CD4-positive, CD25-positive, alpha-beta regulatory T cell (primary cell): ENCODE measurements at regions not wholly inside any gene's neighbourhood (a gene's known extent, or its start where the extent isn't known, plus 50 kb on each side); places are given as distances from the start of the nearest gene placed in this dataset.

ENCODE experiments used
- ATAC-seq, 2 donors: fragments of 150-1000 bp; cut with Tn5 transposase; one replicate each; pipeline ENCODE4 v1.10.0; 2021; ENCODE audit warnings: low read depth in 2 of 2, moderate number of reproducible peaks in 2 of 2, moderate library complexity in 1 of 2
- DNase-seq, 3 donors: peaks; one replicate each; pipeline versions ENCODE4 v3.0.0 to v3.0.0-alpha.2; 2012 to 2022; ENCODE audit warnings: mixed read lengths in 1 of 3
- H3K27ac ChIP-seq: one replicate; pipeline ENCODE4 v1.7.0; 2013; ENCODE audit warnings: mild to moderate bottlenecking, low read length; ENCODE audit not compliant: insufficient read depth, poor library complexity, severe bottlenecking
- H3K27me3 ChIP-seq: one replicate; pipeline ENCODE4 v1.7.0; 2013; ENCODE audit warnings: low read length; ENCODE audit not compliant: control insufficient read depth, insufficient read depth
- H3K36me3 ChIP-seq: one replicate; pipeline ENCODE4 v1.7.0; 2013; ENCODE audit warnings: mild to moderate bottlenecking, low read length, moderate library complexity; ENCODE audit not compliant: control insufficient read depth, insufficient read depth
- H3K4me1 ChIP-seq: 2 replicates; pipeline ENCODE4 v1.7.0; 2013; ENCODE audit warnings: mild to moderate bottlenecking, low read length; ENCODE audit not compliant: insufficient read depth, control insufficient read depth, poor library complexity, severe bottlenecking
- H3K4me3 ChIP-seq: one replicate; pipeline ENCODE4 v1.7.0; 2013; ENCODE audit warnings: low read depth, mild to moderate bottlenecking, low read length, moderate library complexity
- H3K9me3 ChIP-seq, 2 experiments: 1 replicate in 1 of 2; 2 replicates in 1 of 2; pipeline ENCODE4 v1.7.0; 2013; ENCODE audit warnings: low read length in 2 of 2, mild to moderate bottlenecking in 1 of 2, moderate library complexity in 1 of 2; ENCODE audit not compliant: control insufficient read depth in 2 of 2
- H3K27ac Mint-ChIP-seq, 3 donors: one replicate each; pipeline ENCODE4 v1.8.0; 2020 to 2022; ENCODE audit warnings: mild to moderate bottlenecking in 3 of 3, mixed read lengths in 3 of 3, moderate library complexity in 2 of 3
- H3K27me3 Mint-ChIP-seq: one replicate; pipeline ENCODE4 v1.8.0; 2022; ENCODE audit warnings: mild to moderate bottlenecking, mixed read lengths
- H3K36me3 Mint-ChIP-seq: one replicate; pipeline ENCODE4 v1.8.0; 2020; ENCODE audit warnings: mixed read lengths
- H3K4me1 Mint-ChIP-seq, 4 donors: one replicate each; pipeline ENCODE4 v1.8.0; 2020 to 2022; ENCODE audit warnings: mixed read lengths in 4 of 4, mild to moderate bottlenecking in 1 of 4
- H3K4me3 Mint-ChIP-seq, 4 donors: one replicate each; pipeline ENCODE4 v1.8.0; 2020 to 2022; ENCODE audit warnings: mild to moderate bottlenecking in 4 of 4, mixed read lengths in 4 of 4, moderate library complexity in 3 of 4
- H3K9me3 Mint-ChIP-seq, 7 donors: one replicate each; pipeline ENCODE4 v1.8.0; 2020 to 2022; ENCODE audit warnings: mixed read lengths in 7 of 7, mild to moderate bottlenecking in 3 of 7, moderate library complexity in 2 of 7

DNA sequence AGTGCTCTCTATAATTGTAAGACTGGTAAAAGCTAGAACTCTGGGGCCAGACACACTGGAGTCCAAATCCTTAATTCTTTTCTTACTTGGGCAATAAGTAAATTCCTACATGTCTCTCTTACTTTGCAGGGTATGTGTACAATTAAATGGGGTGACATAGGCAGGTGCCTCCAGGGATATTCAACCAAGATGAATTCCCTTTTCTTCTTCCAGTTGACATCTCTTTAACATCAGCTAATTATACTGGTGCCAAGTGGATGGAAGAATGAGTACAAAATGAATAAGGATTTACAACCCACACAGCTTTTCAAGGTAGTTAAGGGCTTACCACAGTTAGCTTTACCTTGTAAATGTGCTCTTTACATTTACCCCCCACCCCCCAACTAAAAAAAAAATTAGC, 295.5 kb upstream of the GADL1 start:
- Histone ChIP-seq H3K4me3 (no peak overlapping the region), H3K36me3 (no peaks in the 10 kb centered on the region), H3K27ac (no peak overlapping the region), H3K4me1 (no peaks in the 10 kb centered on the region), H3K27me3 (peaks cover 2% of the 10 kb centered on the region), H3K9me3 (no peaks in the 10 kb centered on the region)
- DNase-seq (no peak), ATAC-seq (no peak)
- Mint-ChIP-seq H3K36me3 (no peaks in the 10 kb centered on the region), H3K27ac (no peak overlapping the region), H3K4me3 (no peak overlapping the region), H3K4me1 (no peaks in the 10 kb centered on the region), H3K27me3 (no peaks in the 10 kb centered on the region), H3K9me3 (peaks cover 0 to 4% (median 0%) of the 10 kb centered on the region in 7 donors)

DNA sequence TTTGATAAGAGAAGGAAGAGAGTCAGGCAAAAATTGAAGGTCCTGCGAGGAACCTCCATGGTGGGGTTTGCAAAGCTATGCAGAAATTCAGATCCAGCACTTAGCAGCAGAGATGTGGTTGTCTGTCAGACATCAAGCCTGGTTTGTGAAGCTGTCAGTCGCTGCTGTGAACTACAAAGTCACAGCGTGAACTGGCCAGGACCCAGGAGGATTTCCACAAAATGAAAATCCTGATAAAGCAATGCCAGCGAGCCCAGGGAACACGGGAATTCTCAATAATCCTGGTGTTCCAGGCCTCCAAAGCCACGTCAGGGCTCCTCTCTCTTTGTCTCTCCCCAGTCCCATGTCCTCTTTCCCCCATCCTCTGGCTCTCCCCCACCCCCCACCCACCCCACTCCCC, 296.9 kb upstream of the GADL1 start:
- Mint-ChIP-seq H3K4me3 (no peak overlapping the region), H3K4me1 (peaks cover 0 to 3% (median 1%) of the 10 kb centered on the region in 4 donors), H3K27ac (no peak overlapping the region), H3K27me3 (no peaks in the 10 kb centered on the region), H3K9me3 (peaks cover 0 to 3% (median 0%) of the 10 kb centered on the region in 7 donors), H3K36me3 (no peaks in the 10 kb centered on the region)
- ATAC-seq, result no peak
- H3K27me3 ChIP-seq, result peaks cover 2% of the 10 kb centered on the region
- H3K4me3 ChIP-seq, result no peak overlapping the region
- H3K27ac ChIP-seq, result no peak overlapping the region
- H3K9me3 ChIP-seq, result no peaks in the 10 kb centered on the region
- no peaks in the 10 kb centered on the region for H3K36me3 ChIP-seq
- H3K4me1 ChIP-seq, result no peaks in the 10 kb centered on the region
- no peak for DNase-seq

DNA sequence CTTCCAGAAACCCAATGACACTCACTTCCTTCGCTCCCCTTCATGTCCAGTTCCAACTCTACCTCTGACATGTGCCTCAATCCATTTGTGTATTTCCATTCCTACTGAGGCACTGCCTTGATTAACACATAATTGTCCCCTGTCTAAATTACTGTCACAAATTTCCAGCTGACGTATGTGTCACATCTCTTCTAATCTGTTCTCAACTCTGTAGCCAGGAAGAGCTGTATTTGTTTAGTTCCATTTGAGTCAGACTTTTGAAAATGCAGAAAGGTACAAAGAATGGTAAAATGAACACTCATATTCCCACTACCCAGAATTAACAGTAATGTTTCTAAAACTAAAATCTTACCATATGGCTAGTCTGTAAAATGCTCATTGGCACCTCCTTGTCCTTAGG, 299.0 kb upstream of the GADL1 start:
- no peaks in the 10 kb centered on the region for H3K36me3 ChIP-seq
- ATAC-seq (no peak), DNase-seq (no peak)
- no peak overlapping the region for H3K4me3 ChIP-seq
- H3K4me3 Mint-ChIP-seq, result no peak overlapping the region
- H3K27ac ChIP-seq, result no peak overlapping the region
- peaks cover 0 to 3% (median 0%) of the 10 kb centered on the region in 7 donors for H3K9me3 Mint-ChIP-seq
- H3K4me1 Mint-ChIP-seq, result peaks cover 0 to 3% (median 1%) of the 10 kb centered on the region in 4 donors
- no peaks in the 10 kb centered on the region for H3K9me3 ChIP-seq
- H3K4me1 ChIP-seq, result no peaks in the 10 kb centered on the region
- H3K27me3 Mint-ChIP-seq, result no peaks in the 10 kb centered on the region
- H3K27me3 ChIP-seq, result peaks cover 2% of the 10 kb centered on the region
- no peak overlapping the region for H3K27ac Mint-ChIP-seq
- no peaks in the 10 kb centered on the region for H3K36me3 Mint-ChIP-seq

DNA sequence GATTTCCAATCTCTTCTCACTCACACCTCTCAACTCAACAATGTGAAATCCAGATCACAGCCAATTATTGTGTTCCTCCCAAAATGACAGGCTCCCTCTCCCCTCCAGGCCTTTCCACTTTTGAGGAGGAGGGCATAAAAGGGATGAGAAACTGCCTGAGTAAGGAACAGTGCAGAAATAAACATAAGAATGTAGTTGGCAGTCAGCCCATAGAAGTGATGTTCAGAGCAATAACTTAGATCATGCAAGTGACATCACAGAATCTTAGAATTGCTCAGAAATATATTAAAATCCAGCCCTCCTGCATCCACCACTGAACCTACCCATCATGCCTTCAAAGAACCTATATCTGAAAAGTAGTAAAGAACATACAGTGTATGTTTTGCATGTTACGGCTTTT, 299.4 kb upstream of the GADL1 start:
- Mint-ChIP-seq H3K4me3 (no peak overlapping the region), H3K36me3 (no peaks in the 10 kb centered on the region), H3K27ac (no peak overlapping the region), H3K4me1 (peaks cover 0 to 3% (median 1%) of the 10 kb centered on the region in 4 donors), H3K9me3 (peaks cover 0 to 3% (median 0%) of the 10 kb centered on the region in 7 donors), H3K27me3 (no peaks in the 10 kb centered on the region)
- Histone ChIP-seq H3K4me1 (no peaks in the 10 kb centered on the region), H3K27ac (no peak overlapping the region), H3K9me3 (no peaks in the 10 kb centered on the region), H3K36me3 (no peaks in the 10 kb centered on the region), H3K27me3 (peaks cover 2% of the 10 kb centered on the region), H3K4me3 (no peak overlapping the region)
- DNase-seq (no peak), ATAC-seq (no peak)

DNA sequence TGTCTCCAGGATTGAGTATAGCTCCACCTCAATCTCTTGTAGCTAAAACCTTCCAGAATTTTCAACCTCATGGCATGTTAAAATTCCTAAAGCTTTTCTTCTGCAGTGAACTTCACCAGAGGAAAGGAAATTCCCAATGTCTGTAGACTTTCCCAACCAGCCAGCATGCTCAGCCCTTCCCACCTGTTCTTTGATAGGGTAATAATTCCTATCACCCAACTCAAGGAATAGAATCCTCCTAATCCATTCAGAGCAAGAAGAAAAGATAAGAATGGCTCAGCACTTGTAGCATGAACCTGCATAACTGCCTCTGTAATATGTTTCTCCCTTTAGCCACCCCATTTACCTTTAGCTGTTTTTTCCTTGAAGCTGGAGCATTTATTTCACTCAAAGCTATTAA, 301.8 kb upstream of the GADL1 start:
- peaks cover 0 to 3% (median 0%) of the 10 kb centered on the region in 7 donors for H3K9me3 Mint-ChIP-seq
- H3K27me3 Mint-ChIP-seq, result no peaks in the 10 kb centered on the region

DNA sequence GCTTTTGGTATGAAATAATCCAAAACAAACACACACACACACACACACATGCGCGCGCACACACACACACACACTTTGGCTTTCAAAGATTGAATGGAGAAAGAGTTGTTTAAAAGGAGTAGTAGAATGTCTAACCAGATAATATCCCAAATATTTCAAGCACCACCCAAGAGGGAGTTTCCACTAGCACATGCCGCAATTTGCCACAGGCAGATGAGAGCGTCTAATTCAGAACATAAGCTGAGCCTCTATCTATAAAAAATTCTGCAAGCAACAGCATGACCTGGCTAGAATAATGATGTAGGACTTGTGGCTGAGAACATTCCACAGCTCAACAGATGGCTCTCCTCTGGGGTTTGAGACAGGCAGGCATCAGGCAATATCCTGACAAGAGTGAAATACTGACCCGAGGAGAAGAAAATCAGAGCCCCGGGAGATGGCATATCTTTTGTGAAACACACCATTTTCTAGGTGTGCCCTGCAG, 302.5 kb upstream of the GADL1 start:
- H3K36me3 ChIP-seq, result no peaks in the 10 kb centered on the region
- Mint-ChIP-seq H3K9me3 (peaks cover 0 to 3% (median 0%) of the 10 kb centered on the region in 7 donors), H3K4me3 (no peak overlapping the region), H3K4me1 (peaks cover 0 to 3% (median 1%) of the 10 kb centered on the region in 4 donors), H3K27me3 (no peaks in the 10 kb centered on the region), H3K27ac (no peak overlapping the region), H3K36me3 (no peaks in the 10 kb centered on the region)
- H3K4me1 ChIP-seq, result no peaks in the 10 kb centered on the region
- DNase-seq (no peak), ATAC-seq (no peak)
- no peak overlapping the region for H3K27ac ChIP-seq
- H3K4me3 ChIP-seq, result no peak overlapping the region
- H3K9me3 ChIP-seq, result no peaks in the 10 kb centered on the region
- H3K27me3 ChIP-seq, result peaks cover 2% of the 10 kb centered on the region

More for the DNA sequence above, 301.8 kb upstream of the GADL1 start:
- no peak overlapping the region for H3K4me3 ChIP-seq
- H3K4me1 Mint-ChIP-seq, result peaks cover 0 to 3% (median 1%) of the 10 kb centered on the region in 4 donors
- H3K27me3 ChIP-seq, result peaks cover 2% of the 10 kb centered on the region
- no peaks in the 10 kb centered on the region for H3K36me3 Mint-ChIP-seq
- ATAC-seq (no peak), DNase-seq (no peak)
- no peaks in the 10 kb centered on the region for H3K36me3 ChIP-seq
- H3K4me1 ChIP-seq, result no peaks in the 10 kb centered on the region
- no peak overlapping the region for H3K27ac Mint-ChIP-seq
- H3K9me3 ChIP-seq, result no peaks in the 10 kb centered on the region
- no peak overlapping the region for H3K27ac ChIP-seq
- H3K4me3 Mint-ChIP-seq, result no peak overlapping the region

DNA sequence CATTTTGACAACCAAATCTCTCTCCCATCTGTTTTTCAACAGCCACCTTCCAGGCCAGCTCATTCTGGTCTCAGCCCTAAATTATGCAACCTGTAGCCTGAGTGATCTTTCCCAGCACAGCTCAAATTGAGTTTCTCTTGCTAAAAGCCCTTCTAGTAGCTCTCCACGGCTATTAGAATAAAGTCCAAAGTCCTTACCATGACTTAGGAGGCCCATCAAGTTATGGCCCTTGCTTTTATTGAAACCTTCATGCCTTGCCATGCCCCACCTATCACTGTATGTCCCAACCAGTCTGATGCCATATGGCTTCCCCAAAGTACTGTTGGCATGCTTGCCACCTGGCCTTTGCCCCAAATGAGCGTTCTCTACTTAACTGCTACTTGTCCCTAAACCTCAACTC, 303.5 kb upstream of the GADL1 start:
- Histone ChIP-seq H3K4me3 (no peak overlapping the region), H3K4me1 (no peaks in the 10 kb centered on the region), H3K9me3 (no peaks in the 10 kb centered on the region), H3K27me3 (peaks cover 2% of the 10 kb centered on the region), H3K36me3 (no peaks in the 10 kb centered on the region), H3K27ac (no peak overlapping the region)
- Mint-ChIP-seq H3K36me3 (no peaks in the 10 kb centered on the region), H3K4me1 (peaks cover 0 to 3% (median 1%) of the 10 kb centered on the region in 4 donors), H3K4me3 (no peak overlapping the region), H3K27me3 (no peaks in the 10 kb centered on the region), H3K9me3 (peaks cover 0 to 2% (median 0%) of the 10 kb centered on the region in 7 donors), H3K27ac (no peak overlapping the region)
- DNase-seq, result no peak
- no peak for ATAC-seq

DNA sequence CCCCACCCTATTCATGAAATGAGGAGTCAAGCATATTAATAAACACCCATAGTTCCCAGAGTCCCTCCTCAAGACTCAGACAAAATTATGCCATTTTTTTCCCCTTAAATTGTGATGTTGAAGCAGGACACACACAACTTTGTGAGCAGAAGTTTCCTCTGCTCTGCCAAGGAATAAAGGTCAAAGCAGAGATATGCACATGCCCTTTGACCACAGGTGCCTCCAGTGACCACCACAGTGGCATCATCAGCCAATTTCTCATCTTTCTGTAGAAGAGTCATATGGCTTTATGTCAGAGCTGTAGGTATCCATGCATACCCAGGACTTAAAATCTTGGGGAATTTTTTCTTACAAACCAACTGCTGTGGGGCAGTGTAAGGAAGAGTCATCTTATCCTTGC, 304.4 kb upstream of the GADL1 start:
- Histone ChIP-seq H3K36me3 (no peaks in the 10 kb centered on the region), H3K4me3 (no peak overlapping the region), H3K9me3 (no peaks in the 10 kb centered on the region), H3K27ac (no peak overlapping the region), H3K4me1 (no peaks in the 10 kb centered on the region), H3K27me3 (no peaks in the 10 kb centered on the region)
- peaks cover 0 to 3% (median 0%) of the 10 kb centered on the region in 7 donors for H3K9me3 Mint-ChIP-seq
- no peak for DNase-seq
- no peaks in the 10 kb centered on the region for H3K27me3 Mint-ChIP-seq
- no peak for ATAC-seq
- H3K4me1 Mint-ChIP-seq, result peaks cover 0 to 3% (median 1%) of the 10 kb centered on the region in 4 donors
- no peaks in the 10 kb centered on the region for H3K36me3 Mint-ChIP-seq
- no peak overlapping the region for H3K27ac Mint-ChIP-seq
- no peak overlapping the region for H3K4me3 Mint-ChIP-seq
